Lower leg skin (tissue), 3 donors: ENCODE measurements at regions not wholly inside any gene's neighbourhood (a gene's known extent, or its start where the extent isn't known, plus 50 kb on each side); places are given as distances from the start of the nearest gene placed in this dataset.

Source experiments
- CTCF ChIP-seq, 3 donors: fragments of 450-650 bp; IDR thresholded peaks; one replicate each; pipeline ENCODE4 v1.5.1; 2016; ENCODE audit warnings: antibody characterized with exemption in 3 of 3, mild to moderate bottlenecking in 3 of 3, moderate library complexity in 2 of 3
- POLR2A ChIP-seq, 2 donors: fragments of 450-650 bp; IDR thresholded peaks; one replicate each; pipeline ENCODE4 v1.6.1; 2016 to 2017; ENCODE audit warnings: antibody characterized with exemption in 2 of 2, mild to moderate bottlenecking in 1 of 2, moderate library complexity in 1 of 2

- TF ChIP-seq CTCF (IDR thresholded peaks at IDR 0.05), result no peak
- TF ChIP-seq POLR2A (IDR thresholded peaks at IDR 0.05), result no peak
Measured at GRCh38 chr17:69853541-69854224, 221.3 kb upstream of the KCNJ16 start.
